Small intestine (tissue), 7 donors: ENCODE measurements at regions not wholly inside any gene's neighbourhood (a gene's known extent, or its start where the extent isn't known, plus 50 kb on each side); places are given as distances from the start of the nearest gene placed in this dataset.
A peak's percentile ranks its signal among the peaks of the same experiment; 100 is the strongest.

Source experiments
- DNase-seq, 2 donors: peaks; one replicate each; pipeline versions ENCODE4 v3.0.0 to v3.0.0-alpha.2; 2013
- FAIRE-seq: peaks from 2 replicates; lab custom pipeline; 2012; peaks lifted over from hg19 to GRCh38; lab: Jason Lieb, UNC
- H3K27ac ChIP-seq, 3 donors: one replicate each; pipeline ENCODE4 v1.5.1; 2013; ENCODE audit warnings: low read length in 2 of 3, mild to moderate bottlenecking in 2 of 3, control low read depth in 1 of 3, inconsistent platforms in 1 of 3, low read depth in 1 of 3, moderate library complexity in 1 of 3
- H3K27me3 ChIP-seq, 3 donors: one replicate each; pipeline ENCODE4 v1.6.1; 2013; ENCODE audit warnings: low read length in 3 of 3, inconsistent platforms in 1 of 3; ENCODE audit not compliant: control insufficient read depth in 3 of 3, insufficient read depth in 3 of 3
- H3K36me3 ChIP-seq, 3 donors: one replicate each; pipeline ENCODE4 v1.6.1; 2013; ENCODE audit warnings: low read length in 3 of 3, inconsistent platforms in 1 of 3, low read depth in 1 of 3, mild to moderate bottlenecking in 1 of 3, moderate library complexity in 1 of 3; ENCODE audit not compliant: control insufficient read depth in 3 of 3, insufficient read depth in 2 of 3
- H3K4me1 ChIP-seq, 3 donors: one replicate each; pipeline ENCODE4 v1.6.1; 2013; ENCODE audit warnings: low read length in 2 of 3, inconsistent platforms in 1 of 3, low read depth in 1 of 3, mild to moderate bottlenecking in 1 of 3, moderate library complexity in 1 of 3; ENCODE audit not compliant: control insufficient read depth in 3 of 3, insufficient read depth in 2 of 3
- H3K4me3 ChIP-seq, 3 donors: one replicate each; pipeline ENCODE4 v1.5.1; 2013; ENCODE audit warnings: low read length in 3 of 3, control low read depth in 1 of 3, inconsistent platforms in 1 of 3, low read depth in 1 of 3, mild to moderate bottlenecking in 1 of 3, moderate library complexity in 1 of 3
- H3K9me3 ChIP-seq, 2 donors: one replicate each; pipeline ENCODE4 v1.6.1; 2013; ENCODE audit warnings: low read depth in 1 of 2, low read length in 1 of 2; ENCODE audit not compliant: control insufficient read depth in 2 of 2, insufficient read depth in 1 of 2
- WGBS, 3 donors: extraction: QIAGEN DNeasy Blood & Tissue Kit; methylation state at CpG; one replicate each; pipeline ENCODE4 v1.1.7; 2013; 5-methylcytosine and 5-hydroxymethylcytosine counted together
- donor health status: healthy with polysubstance abuse.
- donor health status: control.
- donor health status: control.
- donor health status: Bipolar disorder and iron deficiency.
- donor health status: healthy.

DNA sequence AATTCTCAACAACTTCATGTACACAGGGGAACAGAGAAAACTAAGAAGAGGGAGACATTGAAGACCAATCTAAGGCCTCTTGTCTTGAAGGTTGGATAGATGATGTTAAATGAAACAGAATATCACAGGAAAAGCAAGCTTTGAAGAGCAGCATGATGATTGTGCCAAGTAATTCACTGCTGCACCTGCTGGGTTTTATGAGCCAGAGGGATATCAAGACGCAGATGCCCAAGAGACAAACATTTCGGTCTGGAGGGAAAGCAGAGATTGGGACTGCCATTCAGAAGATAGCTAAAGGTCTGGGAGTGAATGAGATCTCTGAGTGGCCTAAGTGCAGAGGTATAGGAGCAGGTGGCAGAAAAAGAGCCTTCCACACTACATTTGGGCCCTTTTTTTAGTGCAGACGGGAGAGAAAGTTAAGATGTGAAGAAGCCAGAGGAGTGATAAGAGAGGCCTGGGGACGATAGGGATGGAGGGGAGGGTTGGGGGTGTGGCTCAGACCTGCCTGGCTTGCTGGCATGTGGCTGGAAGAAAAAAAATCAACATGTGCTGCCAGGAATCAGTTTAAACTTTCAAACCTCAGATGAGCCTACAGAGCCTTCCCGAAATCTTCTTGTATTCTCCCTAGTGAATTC lies 200.6 kb downstream of the AEBP2 start:
- Histone ChIP-seq H3K9me3 (peaks cover 0 to 3% of the 10 kb centered on the region in 2 donors), H3K36me3 (no peaks in the 10 kb centered on the region), H3K27me3 (no peaks in the 10 kb centered on the region), H3K4me3 (no peak overlapping the region), H3K4me1 (no peaks in the 10 kb centered on the region), H3K27ac (no peak overlapping the region)
- 29 to 65% (median 46%) methylated on average over 5 of the region's 5 CpGs for WGBS, 3 donors
- no peak for DNase-seq
- no peak for FAIRE-seq

DNA sequence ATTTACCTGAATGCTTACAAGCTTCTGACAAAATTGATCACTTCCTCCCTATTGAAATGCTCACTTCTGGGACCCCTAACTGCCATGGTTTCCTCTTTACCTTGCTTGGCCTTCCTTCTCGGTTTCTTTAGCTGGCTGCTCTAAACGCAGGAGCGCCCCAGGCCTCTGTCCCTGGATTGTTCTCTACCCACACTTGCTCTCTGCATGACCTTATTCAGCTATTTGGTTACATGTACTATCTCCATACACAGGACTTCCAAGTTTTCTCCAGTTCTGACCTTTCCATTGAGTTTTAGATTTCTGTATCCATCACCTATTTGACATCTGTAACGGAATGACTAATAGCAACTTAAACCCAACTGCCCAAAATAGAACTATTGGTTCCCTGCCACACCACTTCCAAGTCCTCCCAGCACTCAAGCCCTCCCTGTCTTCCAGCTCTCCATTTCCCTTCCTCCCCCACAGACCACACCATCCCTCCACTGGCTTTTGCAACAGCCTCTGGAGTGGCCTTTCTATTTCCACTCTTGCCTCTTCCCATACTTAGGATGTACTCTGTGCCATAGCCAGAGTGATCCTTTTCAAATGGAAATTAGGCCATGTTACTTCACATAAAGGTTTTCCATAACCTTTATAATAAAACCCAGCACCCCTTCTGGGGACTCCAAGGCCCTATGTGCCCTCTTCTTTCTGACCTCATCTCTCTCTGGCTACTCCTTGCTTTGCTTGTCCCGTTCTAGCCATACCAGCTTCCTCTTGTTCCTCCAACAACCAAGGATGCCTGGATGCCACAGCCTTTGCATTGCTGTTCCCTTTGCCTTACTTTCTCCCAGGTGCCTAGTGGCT lies 202.2 kb downstream of the AEBP2 start:
- no peak for FAIRE-seq
- no peak for DNase-seq
- Histone ChIP-seq H3K27me3 (no peaks in the 10 kb centered on the region), H3K9me3 (peaks cover 0 to under 1% of the 10 kb centered on the region in 2 donors), H3K4me1 (no peaks in the 10 kb centered on the region), H3K27ac (no peak overlapping the region), H3K36me3 (no peaks in the 10 kb centered on the region), H3K4me3 (no peak overlapping the region)
- WGBS, 3 donors: 85 to 93% (median 88%) methylated on average over 5 of the region's 5 CpGs

GRCh38 chr12:19642345-19642744 lies 203.1 kb downstream of the AEBP2 start:
- H3K36me3 ChIP-seq: no peaks in the 10 kb centered on the region
- no peak overlapping the region for H3K27ac ChIP-seq
- H3K9me3 ChIP-seq: no peaks in the 10 kb centered on the region
- no peaks in the 10 kb centered on the region for H3K27me3 ChIP-seq
- FAIRE-seq (no peak), DNase-seq (no peak)
- H3K4me1 ChIP-seq: no peaks in the 10 kb centered on the region
- no peak overlapping the region for H3K4me3 ChIP-seq
- 94 to 96% (median 95%) methylated on average over 4 of the region's 4 CpGs for WGBS, 3 donors

DNA sequence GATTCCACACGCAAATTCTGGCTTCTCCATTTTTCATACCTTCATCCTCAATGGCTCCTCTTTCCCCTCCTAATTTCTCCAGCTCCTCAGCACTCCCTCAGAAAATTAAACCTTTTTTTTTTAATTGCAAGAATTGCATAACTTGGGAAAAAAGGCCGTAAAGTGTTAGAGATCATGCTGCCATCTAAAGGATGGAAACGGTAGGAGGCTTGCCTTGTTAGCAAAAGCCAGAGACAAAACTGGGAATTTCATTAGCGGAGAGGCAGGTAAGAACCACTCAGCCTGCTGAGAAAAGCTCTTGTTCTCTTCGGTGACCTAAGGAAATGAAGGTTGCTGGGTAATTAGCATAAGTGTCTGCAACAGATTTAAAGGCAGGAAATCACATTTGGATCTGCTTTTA lies 204.3 kb downstream of the AEBP2 start:
- no peak overlapping the region for H3K27ac ChIP-seq
- no peaks in the 10 kb centered on the region for H3K36me3 ChIP-seq
- no peaks in the 10 kb centered on the region for H3K9me3 ChIP-seq
- WGBS, 3 donors: 26 to 31% (median 30%) methylated on average over 5 of the region's 5 CpGs
- no peaks in the 10 kb centered on the region for H3K4me1 ChIP-seq
- H3K27me3 ChIP-seq: no peaks in the 10 kb centered on the region
- DNase-seq (peak; percentile 9 to 31), FAIRE-seq (no peak)
- no peak overlapping the region for H3K4me3 ChIP-seq

GRCh38 chr12:19644571-19644970 lies 205.3 kb downstream of the AEBP2 start:
- Histone ChIP-seq H3K36me3 (no peaks in the 10 kb centered on the region), H3K9me3 (no peaks in the 10 kb centered on the region), H3K27ac (no peak overlapping the region), H3K27me3 (no peaks in the 10 kb centered on the region), H3K4me1 (no peaks in the 10 kb centered on the region), H3K4me3 (no peak overlapping the region)
- no peak for DNase-seq
- 72 to 81% (median 76%) methylated on average over 3 of the region's 3 CpGs for WGBS, 3 donors
- FAIRE-seq: no peak

- H3K4me1 ChIP-seq: no peaks in the 10 kb centered on the region
- H3K27me3 ChIP-seq: no peaks in the 10 kb centered on the region
- H3K9me3 ChIP-seq: no peaks in the 10 kb centered on the region
- FAIRE-seq (no peak), DNase-seq (no peak)
- no peaks in the 10 kb centered on the region for H3K36me3 ChIP-seq
- no peak overlapping the region for H3K27ac ChIP-seq
- no peak overlapping the region for H3K4me3 ChIP-seq
Measured at GRCh38 chr12:19645823-19646222, 206.5 kb downstream of the AEBP2 start.

- Histone ChIP-seq H3K4me1 (no peaks in the 10 kb centered on the region), H3K4me3 (no peak overlapping the region), H3K9me3 (no peaks in the 10 kb centered on the region), H3K36me3 (no peaks in the 10 kb centered on the region), H3K27me3 (no peaks in the 10 kb centered on the region), H3K27ac (no peak overlapping the region)
- WGBS, 3 donors: 63 to 78% (median 65%) methylated on average over 1 of the region's 1 CpG
- FAIRE-seq: no peak
- no peak for DNase-seq
Measured at GRCh38 chr12:19646599-19646998, 207.3 kb downstream of the AEBP2 start.

DNA sequence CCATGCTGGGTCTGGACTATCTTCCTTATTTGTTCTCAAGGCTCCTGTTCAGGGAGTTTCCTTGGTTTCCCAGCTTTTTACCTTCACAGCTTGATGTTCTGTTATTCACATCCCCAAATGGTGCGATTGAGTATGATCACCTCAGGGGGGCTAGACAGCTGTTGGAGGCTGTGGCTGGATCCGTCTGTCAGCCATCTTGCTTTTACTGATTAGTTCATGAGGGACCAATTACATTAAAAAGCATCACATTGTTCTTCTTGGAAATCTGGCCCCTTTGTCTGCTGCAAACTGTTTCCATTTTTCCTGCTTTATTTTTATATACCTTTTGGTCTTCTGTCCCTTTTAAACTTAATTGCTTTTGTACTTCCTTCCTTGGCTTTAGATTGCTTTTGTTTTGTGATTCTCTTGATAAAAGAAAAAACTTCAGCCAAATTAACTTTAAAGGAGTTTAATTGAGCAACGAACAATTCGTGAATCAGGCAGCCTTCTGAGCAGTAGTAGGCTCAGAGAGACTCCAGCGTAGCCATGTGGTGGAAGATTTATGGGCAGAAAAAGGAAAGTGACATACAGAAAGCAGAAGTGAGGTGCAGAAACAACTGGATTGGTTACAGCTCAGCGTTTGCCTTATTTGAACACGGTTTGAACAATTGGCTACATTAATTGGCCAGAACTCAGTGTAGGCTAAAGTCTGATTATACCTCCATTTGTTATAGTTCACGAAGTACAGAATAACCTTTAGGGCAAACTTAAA lies 208.7 kb downstream of the AEBP2 start:
- no peak for DNase-seq
- Histone ChIP-seq H3K9me3 (no peaks in the 10 kb centered on the region), H3K4me1 (no peaks in the 10 kb centered on the region), H3K4me3 (no peak overlapping the region), H3K27me3 (no peaks in the 10 kb centered on the region), H3K27ac (no peak overlapping the region), H3K36me3 (no peaks in the 10 kb centered on the region)
- no peak for FAIRE-seq
- WGBS, 3 donors: 63 to 79% (median 73%) methylated on average over 8 of the region's 8 CpGs
